Fibroblast of mammary gland (primary cell): ENCODE measurements at regions not wholly inside any gene's neighbourhood (a gene's known extent, or its start where the extent isn't known, plus 50 kb on each side); places are given as distances from the start of the nearest gene placed in this dataset.

Source experiments
- DNase-seq: peaks from one replicate; pipeline ENCODE4 v3.0.0-alpha.2; 2010; ENCODE audit warnings: low read depth
- H3K4me3 ChIP-seq: 2 replicates; pipeline ENCODE4 v1.5.1; 2011; ENCODE audit warnings: low read depth, mild to moderate bottlenecking, low read length, moderate library complexity; ENCODE audit not compliant: control insufficient read depth
- CTCF ChIP-seq: conservative IDR thresholded peaks from 2 replicates; pipeline ENCODE4 v1.5.1; 2011; ENCODE audit warnings: low read depth, low read length, inconsistent platforms; ENCODE audit not compliant: control insufficient read depth, insufficient read depth

GRCh38 chr16:5863071-5863606, 765.5 kb upstream of the EEF2KMT start:
- no peak for DNase-seq
- TF ChIP-seq CTCF, result no peak
- no peak overlapping the region for H3K4me3 ChIP-seq

DNA sequence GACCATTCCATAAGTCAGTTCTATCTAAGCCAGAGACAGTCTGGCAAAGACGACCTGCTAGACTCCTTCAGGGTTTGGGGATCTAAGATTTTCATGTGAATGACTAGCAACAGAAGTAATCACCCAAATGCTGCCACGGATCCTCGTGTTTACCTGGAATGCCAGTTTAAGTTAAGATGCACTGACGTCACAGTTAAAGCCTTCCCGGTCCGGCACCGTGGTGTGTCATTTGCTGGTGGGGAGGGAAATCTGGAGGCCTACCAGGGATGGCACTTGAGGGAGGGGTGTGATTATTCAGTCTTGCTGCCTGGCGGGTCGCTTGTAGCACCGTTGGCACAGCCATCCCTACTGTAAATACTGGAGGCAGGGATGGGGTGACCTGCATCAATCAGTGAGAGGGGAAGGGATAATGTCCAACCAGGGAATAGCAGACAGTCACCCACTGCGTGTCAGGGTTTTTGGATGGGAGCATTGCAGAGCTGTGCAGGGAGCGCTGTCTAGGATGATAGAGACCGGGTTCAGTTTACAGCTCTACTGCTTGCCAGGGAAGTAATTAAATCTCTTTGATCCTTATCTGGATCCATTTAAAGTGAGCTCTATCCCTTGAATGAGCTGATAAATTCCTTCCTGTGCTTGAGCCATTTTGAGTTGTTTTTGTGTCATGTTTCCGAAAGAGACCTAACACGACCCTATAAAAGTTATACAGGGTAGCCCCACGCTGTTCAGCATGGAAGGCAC, 764.7 kb upstream of the EEF2KMT start:
- H3K4me3 ChIP-seq, result no peak overlapping the region
- no peak for TF ChIP-seq CTCF
- no peak for DNase-seq

- no peak overlapping the region for H3K4me3 ChIP-seq
- TF ChIP-seq CTCF, result no peak
- no peak for DNase-seq
Measured at GRCh38 chr16:5861241-5861640, 763.6 kb upstream of the EEF2KMT start.

DNA sequence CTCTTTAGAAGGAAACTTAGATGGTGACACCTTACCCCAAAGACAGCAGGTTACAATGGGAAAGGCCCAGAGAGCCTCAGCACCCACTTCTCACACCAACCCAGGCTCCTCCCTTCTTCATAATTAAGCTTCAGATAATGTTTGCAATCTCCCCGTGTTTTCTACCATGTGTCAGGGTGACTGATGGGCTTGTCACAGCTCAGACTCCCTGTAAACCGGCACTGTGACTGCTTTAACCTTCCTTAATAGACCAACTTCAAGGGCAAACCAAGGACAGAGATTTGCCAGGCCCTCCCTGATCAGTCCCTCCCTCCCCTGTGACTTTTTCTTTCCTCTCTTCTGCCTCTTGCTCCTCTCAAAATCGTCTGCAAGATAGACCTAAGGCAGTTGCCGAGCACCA, 760.6 kb upstream of the EEF2KMT start:
- no peak for DNase-seq
- TF ChIP-seq CTCF, result no peak
- no peak overlapping the region for H3K4me3 ChIP-seq

- no peak overlapping the region for H3K4me3 ChIP-seq
- no peak for DNase-seq
- TF ChIP-seq CTCF, result no peak
Measured at GRCh38 chr16:5854027-5854426, 756.4 kb upstream of the EEF2KMT start.

DNA sequence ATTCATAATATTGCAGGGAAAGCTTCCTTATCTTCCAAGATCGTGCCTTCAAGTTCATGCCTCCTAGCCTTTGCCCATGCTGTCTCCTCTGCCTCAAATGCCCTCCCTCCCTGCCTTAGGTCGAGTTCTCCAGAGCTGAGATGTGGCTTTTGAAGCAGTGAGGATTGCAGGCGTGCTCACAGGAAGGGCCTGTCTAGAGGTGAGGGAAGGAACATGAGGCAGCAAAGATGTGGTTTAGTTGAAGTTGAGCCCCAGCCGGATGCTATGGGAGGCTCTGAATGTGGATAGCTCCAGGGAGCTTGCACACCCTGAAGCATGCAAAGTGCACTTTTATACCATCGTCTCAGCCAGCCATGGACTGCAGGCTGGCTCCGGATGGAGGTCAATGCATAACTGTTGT, 754.6 kb upstream of the EEF2KMT start:
- H3K4me3 ChIP-seq, result no peak overlapping the region
- TF ChIP-seq CTCF, result no peak
- DNase-seq, result no peak
